Large intestine (tissue), 3 donors: ENCODE measurements at regions not wholly inside any gene's neighbourhood (a gene's known extent, or its start where the extent isn't known, plus 50 kb on each side); places are given as distances from the start of the nearest gene placed in this dataset.
"Not testable (repeated sequence)": the region's sequence is repeated elsewhere in the genome, so short reads cannot be mapped to it uniquely, and the experiment has no call there.

ENCODE experiments used
- DNase-seq, 2 donors: peaks; one replicate each; pipeline versions ENCODE4 v3.0.0 to v3.0.0-alpha.2; 2013
- H3K27ac ChIP-seq: one replicate; pipeline ENCODE4 v1.5.1; 2013; ENCODE audit warnings: low read length
- H3K27me3 ChIP-seq: 2 replicates; pipeline ENCODE4 v1.6.1; 2013; ENCODE audit warnings: low read length; ENCODE audit not compliant: control insufficient read depth, insufficient read depth
- H3K36me3 ChIP-seq: 2 replicates; pipeline ENCODE4 v1.6.1; 2013; ENCODE audit warnings: low read length; ENCODE audit not compliant: control insufficient read depth, insufficient read depth
- H3K4me1 ChIP-seq: one replicate; pipeline ENCODE4 v1.6.1; 2013; ENCODE audit warnings: low read length; ENCODE audit not compliant: control insufficient read depth, insufficient read depth
- H3K4me3 ChIP-seq: one replicate; pipeline ENCODE4 v1.5.1; 2013; ENCODE audit warnings: low read length
- H3K9me3 ChIP-seq: one replicate; pipeline ENCODE4 v1.6.1; 2013; ENCODE audit warnings: mild to moderate bottlenecking, low read depth, low read length, moderate library complexity; ENCODE audit not compliant: control insufficient read depth
- WGBS: methylation state at CpG from one replicate; pipeline ENCODE4 v1.1.5; 2013; ENCODE audit warnings: low lambda C conversion rate; ENCODE audit not compliant: insufficient coverage; 5-methylcytosine and 5-hydroxymethylcytosine counted together

GRCh38 chr1:148245443-148245842 is 93.4 kb upstream of the NBPF11 start:
- H3K9me3 ChIP-seq = not testable (repeated sequence)

GRCh38 chr1:148233250-148233649 is 81.2 kb upstream of the NBPF11 start:
- H3K27me3 ChIP-seq, H3K4me3 ChIP-seq, H3K4me1 ChIP-seq, DNase-seq, H3K27ac ChIP-seq, H3K36me3 ChIP-seq, H3K9me3 ChIP-seq: not testable (repeated sequence)
- WGBS = no CpG with 5 or more reads among the region's 8 CpGs

More at GRCh38 chr1:148245443-148245842, 93.4 kb upstream of the NBPF11 start:
- not testable (repeated sequence) for H3K27ac ChIP-seq, H3K36me3 ChIP-seq, H3K27me3 ChIP-seq, H3K4me3 ChIP-seq, DNase-seq, H3K4me1 ChIP-seq
- no CpG with 5 or more reads among the region's 6 CpGs for WGBS

GRCh38 chr1:148228846-148229245 is 76.8 kb upstream of the NBPF11 start:
- H3K4me1 ChIP-seq, H3K27ac ChIP-seq, DNase-seq, H3K36me3 ChIP-seq, H3K4me3 ChIP-seq, H3K9me3 ChIP-seq, H3K27me3 ChIP-seq: not testable (repeated sequence)
- no CpG with 5 or more reads among the region's 5 CpGs for WGBS

GRCh38 chr1:148222399-148223159 is 70.5 kb upstream of the NBPF11 start:
- not testable (repeated sequence) for H3K36me3 ChIP-seq, H3K4me1 ChIP-seq, H3K27ac ChIP-seq, H3K4me3 ChIP-seq, H3K27me3 ChIP-seq, DNase-seq, H3K9me3 ChIP-seq
- no CpG with 5 or more reads among the region's 4 CpGs for WGBS

GRCh38 chr1:148221593-148221992 is 69.5 kb upstream of the NBPF11 start:
- not testable (repeated sequence) for H3K9me3 ChIP-seq, H3K4me3 ChIP-seq, DNase-seq, H3K4me1 ChIP-seq, H3K27ac ChIP-seq, H3K27me3 ChIP-seq, H3K36me3 ChIP-seq
- WGBS = no CpG with 5 or more reads among the region's 4 CpGs

GRCh38 chr1:148219229-148219628 is 67.1 kb upstream of the NBPF11 start:
- H3K9me3 ChIP-seq, H3K27me3 ChIP-seq, H3K36me3 ChIP-seq, H3K4me1 ChIP-seq, H3K4me3 ChIP-seq, H3K27ac ChIP-seq, DNase-seq: not testable (repeated sequence)
- no CpG with 5 or more reads among the region's 4 CpGs for WGBS

- H3K27ac ChIP-seq, H3K36me3 ChIP-seq, H3K9me3 ChIP-seq, H3K4me1 ChIP-seq, H3K4me3 ChIP-seq, H3K27me3 ChIP-seq, DNase-seq: not testable (repeated sequence)
- WGBS = no CpG with 5 or more reads among the region's 2 CpGs
These were observed 59.1 kb upstream of the NBPF11 start for GRCh38 chr1:148211191-148211590.

GRCh38 chr1:148210624-148211023 is 58.5 kb upstream of the NBPF11 start:
- DNase-seq, H3K27ac ChIP-seq, H3K4me1 ChIP-seq, H3K27me3 ChIP-seq, H3K9me3 ChIP-seq, H3K4me3 ChIP-seq, H3K36me3 ChIP-seq: not testable (repeated sequence)
- whole genome bisulfite sequencing = no CpG with 5 or more reads among the region's 6 CpGs

GRCh38 chr1:148210166-148210565 is 58.1 kb upstream of the NBPF11 start:
- not testable (repeated sequence) for DNase-seq
- no CpG with 5 or more reads among the region's 4 CpGs for WGBS

GRCh38 chr1:148202013-148202412 is 49.9 kb upstream of the NBPF11 start:
- not testable (repeated sequence) for H3K4me3 ChIP-seq, H3K27me3 ChIP-seq, H3K27ac ChIP-seq, H3K9me3 ChIP-seq, H3K4me1 ChIP-seq, H3K36me3 ChIP-seq, DNase-seq
- no CpG with 5 or more reads among the region's 6 CpGs for WGBS

More at GRCh38 chr1:148210166-148210565, 58.1 kb upstream of the NBPF11 start:
- not testable (repeated sequence) for H3K4me1 ChIP-seq, H3K4me3 ChIP-seq, H3K36me3 ChIP-seq, H3K9me3 ChIP-seq, H3K27ac ChIP-seq, H3K27me3 ChIP-seq
